GM12891 (cell line): ENCODE measurements at regions not wholly inside any gene's neighbourhood (a gene's known extent, or its start where the extent isn't known, plus 50 kb on each side); places are given as distances from the start of the nearest gene placed in this dataset.

Experiments
- POLR2A ChIP-seq: IDR thresholded peaks from 2 replicates; pipeline ENCODE4 v1.6.1; 2011; ENCODE audit warnings: low read depth, low read length, control low read depth
- POLR2AphosphoS5 ChIP-seq: IDR thresholded peaks from 2 replicates; pipeline ENCODE4 v1.6.1; 2011; ENCODE audit warnings: low read depth, low read length, control low read depth
- TAF1 ChIP-seq: IDR thresholded peaks from 2 replicates; pipeline ENCODE4 v1.6.1; 2011; ENCODE audit warnings: low read depth, low read length, control low read depth

DNA sequence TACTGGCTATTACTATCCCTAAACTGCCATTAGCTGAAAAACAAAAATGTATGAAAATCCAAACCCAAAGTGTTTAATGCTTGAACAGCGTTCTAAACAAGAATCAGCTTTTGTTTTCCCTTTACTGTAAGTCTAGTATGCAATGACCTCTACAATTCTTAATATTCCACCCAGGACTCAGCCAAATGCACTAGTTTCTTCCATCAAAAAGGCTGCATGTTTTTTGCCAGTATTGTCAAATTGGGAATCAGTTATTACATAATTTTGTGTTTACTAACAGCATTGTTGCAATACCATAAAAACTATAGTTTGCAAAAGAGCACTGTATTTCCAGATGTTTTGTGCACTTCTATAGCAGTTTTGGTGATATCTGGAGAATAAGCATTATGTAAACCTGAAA, 634.5 kb downstream of the LTN1 start:
- TF ChIP-seq POLR2AphosphoS5 (no peak), POLR2A (no peak), TAF1 (no peak)
